ENCODE measurements at regions not wholly inside any gene's neighbourhood (a gene's known extent, or its start where the extent isn't known, plus 50 kb on each side); places are given as distances from the start of the nearest gene placed in this dataset.

DNA sequence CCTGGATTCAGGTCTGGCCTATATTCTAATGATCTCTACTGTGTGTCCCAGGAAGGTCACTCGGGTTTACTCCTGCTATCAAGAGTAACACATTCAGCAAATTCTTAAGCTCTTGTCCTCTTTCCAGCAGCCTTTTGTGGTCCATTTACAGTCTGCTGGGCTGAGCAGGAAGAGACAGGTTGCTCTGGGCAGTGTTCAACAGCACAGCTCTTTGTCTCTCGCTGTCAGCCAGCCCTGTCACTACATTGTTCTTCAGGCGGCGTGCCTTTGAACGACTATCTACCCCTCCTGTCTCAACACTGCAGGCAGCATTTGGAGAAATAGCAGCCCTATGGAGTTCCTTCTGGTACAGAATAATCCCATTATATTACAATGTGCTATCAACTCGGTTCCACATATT lies 192.2 kb upstream of the TBX20 start:
- DNase-seq (ENCODE audit: low read depth in 2 of 2): no peak
- Histone ChIP-seq H3K9ac (ENCODE audit: insufficient read depth, low read length) (no peak overlapping the region), H3K4me2 (ENCODE audit: extremely low read depth, insufficient read depth, low read length) (no peak overlapping the region), H3K9me3 (ENCODE audit: control insufficient read depth, insufficient read depth, low read depth, low read length) (no peaks in the 10 kb centered on the region), H2AFZ (ENCODE audit: low read length) (no peak overlapping the region), H3K79me2 (ENCODE audit: control insufficient read depth, insufficient read depth, low read length) (no peaks in the 10 kb centered on the region), H3K27ac (ENCODE audit: insufficient read depth, low read length) (no peak overlapping the region), H3K27me3 (ENCODE audit: control insufficient read depth, insufficient read depth, low read length) (no peaks in the 10 kb centered on the region), H3K36me3 (ENCODE audit: control insufficient read depth, insufficient read depth, low read length) (no peaks in the 10 kb centered on the region), H3K4me3 (replicated peaks in 1 of 4; ENCODE audit: control extremely low read depth in 1 of 4, insufficient read depth in 1 of 4, low read depth in 3 of 4, low read length in 4 of 4) (no peak overlapping the region), H4K20me1 (ENCODE audit: control insufficient read depth, extremely low read depth, insufficient read depth, low read length) (no peaks in the 10 kb centered on the region), H3K4me1 (ENCODE audit: control insufficient read depth, extremely low read depth, insufficient read depth, low read length) (no peaks in the 10 kb centered on the region)
- TF ChIP-seq EZH2 (IDR thresholded peaks at IDR 0.05; ENCODE audit: low read length, missing control alignments): no peak
- TF ChIP-seq, protein P1, sequence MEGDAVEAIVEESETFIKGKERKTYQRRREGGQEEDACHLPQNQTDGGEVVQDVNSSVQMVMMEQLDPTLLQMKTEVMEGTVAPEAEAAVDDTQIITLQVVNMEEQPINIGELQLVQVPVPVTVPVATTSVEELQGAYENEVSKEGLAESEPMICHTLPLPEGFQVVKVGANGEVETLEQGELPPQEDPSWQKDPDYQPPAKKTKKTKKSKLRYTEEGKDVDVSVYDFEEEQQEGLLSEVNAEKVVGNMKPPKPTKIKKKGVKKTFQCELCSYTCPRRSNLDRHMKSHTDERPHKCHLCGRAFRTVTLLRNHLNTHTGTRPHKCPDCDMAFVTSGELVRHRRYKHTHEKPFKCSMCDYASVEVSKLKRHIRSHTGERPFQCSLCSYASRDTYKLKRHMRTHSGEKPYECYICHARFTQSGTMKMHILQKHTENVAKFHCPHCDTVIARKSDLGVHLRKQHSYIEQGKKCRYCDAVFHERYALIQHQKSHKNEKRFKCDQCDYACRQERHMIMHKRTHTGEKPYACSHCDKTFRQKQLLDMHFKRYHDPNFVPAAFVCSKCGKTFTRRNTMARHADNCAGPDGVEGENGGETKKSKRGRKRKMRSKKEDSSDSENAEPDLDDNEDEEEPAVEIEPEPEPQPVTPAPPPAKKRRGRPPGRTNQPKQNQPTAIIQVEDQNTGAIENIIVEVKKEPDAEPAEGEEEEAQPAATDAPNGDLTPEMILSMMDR (conservative IDR thresholded peaks at IDR 0.05 in 1 of 2, IDR thresholded peaks at IDR 0.05 in 1 of 2; ENCODE audit: low read depth in 1 of 2, low read length in 2 of 2): no peak

- Histone ChIP-seq H3K4me1 (ENCODE audit: control insufficient read depth, extremely low read depth, insufficient read depth, low read length) (no peaks in the 10 kb centered on the region), H3K4me3 (replicated peaks in 1 of 4; ENCODE audit: control extremely low read depth in 1 of 4, insufficient read depth in 1 of 4, low read depth in 3 of 4, low read length in 4 of 4) (no peak overlapping the region), H3K4me2 (ENCODE audit: extremely low read depth, insufficient read depth, low read length) (no peak overlapping the region), H2AFZ (ENCODE audit: low read length) (no peak overlapping the region), H3K9ac (ENCODE audit: insufficient read depth, low read length) (no peak overlapping the region), H3K9me3 (ENCODE audit: control insufficient read depth, insufficient read depth, low read depth, low read length) (no peaks in the 10 kb centered on the region), H3K27me3 (ENCODE audit: control insufficient read depth, insufficient read depth, low read length) (no peaks in the 10 kb centered on the region), H3K27ac (ENCODE audit: insufficient read depth, low read length) (no peak overlapping the region), H3K79me2 (ENCODE audit: control insufficient read depth, insufficient read depth, low read length) (no peaks in the 10 kb centered on the region), H3K36me3 (ENCODE audit: control insufficient read depth, insufficient read depth, low read length) (no peaks in the 10 kb centered on the region), H4K20me1 (ENCODE audit: control insufficient read depth, extremely low read depth, insufficient read depth, low read length) (no peaks in the 10 kb centered on the region)
- no peak for DNase-seq (ENCODE audit: low read depth in 2 of 2)
- TF ChIP-seq EZH2 (IDR thresholded peaks at IDR 0.05; ENCODE audit: low read length, missing control alignments): no peak
- TF ChIP-seq, protein P1 (conservative IDR thresholded peaks at IDR 0.05 in 1 of 2, IDR thresholded peaks at IDR 0.05 in 1 of 2; ENCODE audit: low read depth in 1 of 2, low read length in 2 of 2): no peak
Observed at GRCh38 chr7:35437619-35438275, 183.8 kb upstream of the TBX20 start.

DNA sequence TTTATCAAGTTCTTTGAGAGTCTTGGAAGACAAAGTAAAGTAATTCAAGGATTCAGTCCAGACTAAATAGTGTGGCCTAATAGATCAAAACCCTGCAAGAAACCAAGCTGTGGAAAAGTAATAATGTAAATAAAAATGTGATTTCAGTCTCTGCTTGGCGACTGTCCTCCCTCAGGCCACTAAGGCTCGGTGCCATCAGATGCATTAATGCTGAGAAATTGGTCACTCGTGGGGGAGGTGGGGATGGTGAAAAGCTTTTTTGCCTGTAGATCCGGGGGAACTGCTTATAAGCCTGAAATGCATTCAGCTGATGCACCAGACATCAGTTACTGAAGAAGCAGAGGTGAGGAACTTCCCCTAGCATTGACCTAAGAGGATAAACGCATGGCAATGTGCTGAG lies 182.6 kb upstream of the TBX20 start:
- Histone ChIP-seq H3K27me3 (ENCODE audit: control insufficient read depth, insufficient read depth, low read length) (no peaks in the 10 kb centered on the region), H3K9ac (ENCODE audit: insufficient read depth, low read length) (no peak overlapping the region), H2AFZ (ENCODE audit: low read length) (no peak overlapping the region), H3K9me3 (ENCODE audit: control insufficient read depth, insufficient read depth, low read depth, low read length) (no peaks in the 10 kb centered on the region), H3K27ac (ENCODE audit: insufficient read depth, low read length) (no peak overlapping the region), H4K20me1 (ENCODE audit: control insufficient read depth, extremely low read depth, insufficient read depth, low read length) (no peaks in the 10 kb centered on the region), H3K4me3 (replicated peaks in 1 of 4; ENCODE audit: control extremely low read depth in 1 of 4, insufficient read depth in 1 of 4, low read depth in 3 of 4, low read length in 4 of 4) (no peak overlapping the region), H3K4me2 (ENCODE audit: extremely low read depth, insufficient read depth, low read length) (no peak overlapping the region), H3K79me2 (ENCODE audit: control insufficient read depth, insufficient read depth, low read length) (no peaks in the 10 kb centered on the region), H3K36me3 (ENCODE audit: control insufficient read depth, insufficient read depth, low read length) (no peaks in the 10 kb centered on the region), H3K4me1 (ENCODE audit: control insufficient read depth, extremely low read depth, insufficient read depth, low read length) (no peaks in the 10 kb centered on the region)
- TF ChIP-seq, protein P1 (conservative IDR thresholded peaks at IDR 0.05 in 1 of 2, IDR thresholded peaks at IDR 0.05 in 1 of 2; ENCODE audit: low read depth in 1 of 2, low read length in 2 of 2): no peak
- no peak for TF ChIP-seq EZH2 (IDR thresholded peaks at IDR 0.05; ENCODE audit: low read length, missing control alignments)
- no peak for DNase-seq (ENCODE audit: low read depth in 2 of 2)
